ENCODE measurements at regions not wholly inside any gene's neighbourhood (a gene's known extent, or its start where the extent isn't known, plus 50 kb on each side); places are given as distances from the start of the nearest gene placed in this dataset.

GRCh38 chr5:82408033-82408432 is 129.9 kb upstream of the RPS23 start:
- TF ChIP-seq, protein P1, sequence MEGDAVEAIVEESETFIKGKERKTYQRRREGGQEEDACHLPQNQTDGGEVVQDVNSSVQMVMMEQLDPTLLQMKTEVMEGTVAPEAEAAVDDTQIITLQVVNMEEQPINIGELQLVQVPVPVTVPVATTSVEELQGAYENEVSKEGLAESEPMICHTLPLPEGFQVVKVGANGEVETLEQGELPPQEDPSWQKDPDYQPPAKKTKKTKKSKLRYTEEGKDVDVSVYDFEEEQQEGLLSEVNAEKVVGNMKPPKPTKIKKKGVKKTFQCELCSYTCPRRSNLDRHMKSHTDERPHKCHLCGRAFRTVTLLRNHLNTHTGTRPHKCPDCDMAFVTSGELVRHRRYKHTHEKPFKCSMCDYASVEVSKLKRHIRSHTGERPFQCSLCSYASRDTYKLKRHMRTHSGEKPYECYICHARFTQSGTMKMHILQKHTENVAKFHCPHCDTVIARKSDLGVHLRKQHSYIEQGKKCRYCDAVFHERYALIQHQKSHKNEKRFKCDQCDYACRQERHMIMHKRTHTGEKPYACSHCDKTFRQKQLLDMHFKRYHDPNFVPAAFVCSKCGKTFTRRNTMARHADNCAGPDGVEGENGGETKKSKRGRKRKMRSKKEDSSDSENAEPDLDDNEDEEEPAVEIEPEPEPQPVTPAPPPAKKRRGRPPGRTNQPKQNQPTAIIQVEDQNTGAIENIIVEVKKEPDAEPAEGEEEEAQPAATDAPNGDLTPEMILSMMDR (IDR thresholded peaks at IDR 0.05 in 8 of 11, conservative IDR thresholded peaks at IDR 0.05 in 3 of 11): no peak
- no peak for TF ChIP-seq POLR2AphosphoS5 (IDR thresholded peaks at IDR 0.05)
- no peak for TF ChIP-seq POLR2A (IDR thresholded peaks at IDR 0.05)
